ENCODE measurements at regions not wholly inside any gene's neighbourhood (a gene's known extent, or its start where the extent isn't known, plus 50 kb on each side); places are given as distances from the start of the nearest gene placed in this dataset.
"Not testable (repeated sequence)": the region's sequence is repeated elsewhere in the genome, so short reads cannot be mapped to it uniquely, and the experiment has no call there.

DNA sequence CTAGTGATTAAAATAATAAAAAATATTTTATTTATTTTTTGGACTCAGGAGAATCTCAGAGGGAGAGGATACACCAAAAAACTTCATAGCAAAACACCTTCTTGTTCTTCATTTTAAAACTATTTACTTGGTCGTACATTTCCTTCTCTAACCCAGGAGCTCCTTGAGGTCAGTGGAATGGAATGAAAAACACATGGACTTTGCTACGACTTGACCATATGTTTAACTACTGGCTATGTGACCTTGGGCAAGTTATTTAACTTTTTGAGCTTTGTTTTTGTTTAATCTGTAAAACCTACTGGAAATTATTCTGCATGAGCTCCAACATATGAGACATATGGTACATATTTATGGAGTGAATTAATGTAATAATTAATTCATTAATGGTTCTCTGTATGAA, 1005.5 kb upstream of the CITED2 start:
- Histone ChIP-seq H3K36me3 (ENCODE audit: control insufficient read depth in 5 of 5, insufficient read depth in 5 of 5, low read length in 5 of 5) (no peaks in the 10 kb centered on the region), H3K27me3 (ENCODE audit: control insufficient read depth in 5 of 5, insufficient read depth in 4 of 5, low read length in 5 of 5) (no peaks in the 10 kb centered on the region), H3K4me3 (ENCODE audit: low read depth in 1 of 5, low read length in 5 of 5) (no peak overlapping the region), H3K27ac (ENCODE audit: low read depth, low read length) (no peak overlapping the region), H3K9me3 (ENCODE audit: control insufficient read depth in 5 of 5, low read length in 5 of 5) (no peaks in the 10 kb centered on the region), H3K4me1 (ENCODE audit: control insufficient read depth in 5 of 5, insufficient read depth in 5 of 5, low read length in 5 of 5) (no peaks in the 10 kb centered on the region), H3K9ac (ENCODE audit: low read length in 5 of 5) (no peak overlapping the region)

DNA sequence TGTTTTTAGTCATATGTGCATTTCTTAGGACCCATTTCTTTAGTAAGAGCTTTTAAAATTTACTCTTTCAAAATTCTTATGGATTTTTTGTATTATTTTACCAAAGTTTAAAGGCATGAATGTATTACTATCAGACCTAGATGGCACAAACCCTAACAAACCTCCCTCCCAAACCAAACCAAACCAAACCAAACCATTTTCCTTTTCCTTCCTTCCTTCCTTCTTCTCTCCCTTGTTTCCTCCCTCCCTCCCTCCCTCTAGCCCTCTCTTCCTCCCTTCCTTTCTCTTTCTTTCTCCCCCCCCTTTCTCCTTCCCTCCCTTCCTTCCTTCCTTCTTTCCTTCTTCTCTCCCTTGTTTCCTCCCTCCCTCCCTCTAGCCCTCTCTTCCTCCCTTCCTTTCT, 1001.8 kb upstream of the CITED2 start:
- no peaks in the 10 kb centered on the region for H3K27me3 ChIP-seq (ENCODE audit: control insufficient read depth in 5 of 5, insufficient read depth in 4 of 5, low read length in 5 of 5)
- H3K9ac ChIP-seq (ENCODE audit: low read length in 5 of 5) = no peak overlapping the region
- H3K36me3 ChIP-seq (ENCODE audit: control insufficient read depth in 5 of 5, insufficient read depth in 5 of 5, low read length in 5 of 5) = no peaks in the 10 kb centered on the region
- H3K4me1 ChIP-seq (ENCODE audit: control insufficient read depth in 5 of 5, insufficient read depth in 5 of 5, low read length in 5 of 5) = no peaks in the 10 kb centered on the region
- H3K4me3 ChIP-seq (ENCODE audit: low read depth in 1 of 5, low read length in 5 of 5) = no peak overlapping the region
- H3K27ac ChIP-seq (ENCODE audit: low read depth, low read length) = no peak overlapping the region
- no peaks in the 10 kb centered on the region for H3K9me3 ChIP-seq (ENCODE audit: control insufficient read depth in 5 of 5, low read length in 5 of 5)

DNA sequence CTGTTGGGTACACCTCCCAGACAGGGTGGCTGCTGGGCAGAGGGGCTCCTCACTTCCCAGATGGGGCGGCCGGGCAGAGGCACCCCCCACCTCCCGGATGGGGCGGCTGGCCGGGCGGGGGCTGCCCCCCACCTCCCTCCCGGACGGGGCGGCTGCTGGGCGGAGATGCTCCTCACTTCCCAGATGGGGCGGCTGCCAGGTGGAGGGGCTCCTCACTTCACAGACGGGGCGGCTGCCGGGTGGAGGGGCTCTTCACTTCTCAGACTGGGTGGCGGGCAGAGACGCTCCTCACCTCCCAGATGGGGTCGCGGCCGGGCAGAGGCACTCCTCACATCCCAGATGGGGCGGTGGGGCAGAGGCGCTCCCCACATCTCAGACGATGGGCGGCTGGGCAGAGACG, 999.3 kb upstream of the CITED2 start:
- not testable (repeated sequence) for H3K36me3 ChIP-seq (ENCODE audit: control insufficient read depth in 5 of 5, insufficient read depth in 5 of 5, low read length in 5 of 5); H3K27ac ChIP-seq (ENCODE audit: low read depth, low read length); H3K4me1 ChIP-seq (ENCODE audit: control insufficient read depth in 5 of 5, insufficient read depth in 5 of 5, low read length in 5 of 5); H3K4me3 ChIP-seq (ENCODE audit: low read depth in 1 of 5, low read length in 5 of 5); H3K27me3 ChIP-seq (ENCODE audit: control insufficient read depth in 5 of 5, insufficient read depth in 4 of 5, low read length in 5 of 5); H3K9me3 ChIP-seq (ENCODE audit: control insufficient read depth in 5 of 5, low read length in 5 of 5); H3K9ac ChIP-seq (ENCODE audit: low read length in 5 of 5)

DNA sequence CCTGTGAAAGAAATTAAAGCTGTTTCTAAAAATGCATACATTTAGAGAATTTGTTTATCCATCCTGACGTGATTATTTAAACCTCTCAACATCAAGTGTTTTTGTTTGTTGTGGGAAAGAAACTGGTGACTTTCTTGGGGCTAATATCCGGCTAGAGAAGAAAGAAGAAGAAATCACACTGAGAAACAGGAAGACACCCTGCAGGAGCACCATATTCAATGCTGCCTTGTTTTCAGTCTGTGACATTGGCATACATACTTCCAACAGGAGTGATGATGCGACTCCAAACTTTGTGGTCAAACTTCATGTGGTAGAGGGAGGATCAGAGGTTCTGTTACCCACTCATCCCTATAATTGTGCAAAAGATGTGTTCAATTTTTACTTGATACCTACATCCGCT, 997.6 kb upstream of the CITED2 start:
- Histone ChIP-seq H3K27me3 (ENCODE audit: control insufficient read depth in 5 of 5, insufficient read depth in 4 of 5, low read length in 5 of 5) (no peaks in the 10 kb centered on the region), H3K9me3 (ENCODE audit: control insufficient read depth in 5 of 5, low read length in 5 of 5) (no peaks in the 10 kb centered on the region), H3K27ac (ENCODE audit: low read depth, low read length) (no peak overlapping the region), H3K9ac (ENCODE audit: low read length in 5 of 5) (no peak overlapping the region), H3K4me1 (ENCODE audit: control insufficient read depth in 5 of 5, insufficient read depth in 5 of 5, low read length in 5 of 5) (no peaks in the 10 kb centered on the region), H3K4me3 (ENCODE audit: low read depth in 1 of 5, low read length in 5 of 5) (no peak overlapping the region), H3K36me3 (ENCODE audit: control insufficient read depth in 5 of 5, insufficient read depth in 5 of 5, low read length in 5 of 5) (no peaks in the 10 kb centered on the region)

DNA sequence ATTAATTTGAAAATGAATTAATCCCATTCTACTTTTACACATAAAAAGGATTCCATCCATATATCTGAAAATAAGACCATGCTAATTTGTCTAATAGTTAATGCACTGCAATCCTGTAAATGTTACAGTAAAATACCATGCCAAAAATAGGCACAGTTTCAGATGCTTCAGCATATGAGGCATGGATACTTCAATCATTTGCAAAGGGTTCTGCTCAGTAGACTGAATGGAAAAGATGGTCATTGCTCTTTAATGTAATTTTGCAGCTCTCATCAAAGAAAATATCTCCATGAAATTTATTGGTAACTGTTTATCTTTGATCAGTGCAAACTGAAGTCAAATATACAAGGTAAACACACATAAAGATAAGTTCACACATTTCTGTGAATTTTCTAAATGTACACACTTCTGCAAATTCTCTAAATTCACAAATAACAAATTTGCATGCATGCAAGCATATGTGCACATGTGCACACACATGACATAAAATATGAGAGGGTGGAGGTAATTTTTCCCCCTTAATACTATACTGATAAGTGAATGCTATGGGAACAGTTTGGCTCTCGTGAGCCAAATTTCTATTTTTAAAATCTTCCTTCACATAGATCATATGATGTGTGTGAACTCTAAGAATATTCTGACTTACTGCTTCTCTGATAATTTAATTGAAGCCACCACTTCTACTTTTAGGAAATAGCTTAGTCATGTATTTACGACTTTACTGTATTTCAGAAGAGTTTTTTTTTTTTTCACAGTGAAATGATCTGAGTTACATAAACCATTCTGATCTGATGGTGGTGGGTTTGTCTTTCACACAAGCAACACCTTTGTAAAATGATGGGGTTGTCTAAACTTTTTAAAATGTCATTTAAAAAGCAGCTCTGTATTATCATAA, 996.8 kb upstream of the CITED2 start:
- H3K27me3 ChIP-seq (ENCODE audit: control insufficient read depth in 5 of 5, insufficient read depth in 4 of 5, low read length in 5 of 5) = no peaks in the 10 kb centered on the region
- H3K9me3 ChIP-seq (ENCODE audit: control insufficient read depth in 5 of 5, low read length in 5 of 5) = no peaks in the 10 kb centered on the region
- H3K36me3 ChIP-seq (ENCODE audit: control insufficient read depth in 5 of 5, insufficient read depth in 5 of 5, low read length in 5 of 5) = no peaks in the 10 kb centered on the region
- no peak overlapping the region for H3K27ac ChIP-seq (ENCODE audit: low read depth, low read length)
- H3K9ac ChIP-seq (ENCODE audit: low read length in 5 of 5) = no peak overlapping the region
- H3K4me3 ChIP-seq (ENCODE audit: low read depth in 1 of 5, low read length in 5 of 5) = no peak overlapping the region
- no peaks in the 10 kb centered on the region for H3K4me1 ChIP-seq (ENCODE audit: control insufficient read depth in 5 of 5, insufficient read depth in 5 of 5, low read length in 5 of 5)

DNA sequence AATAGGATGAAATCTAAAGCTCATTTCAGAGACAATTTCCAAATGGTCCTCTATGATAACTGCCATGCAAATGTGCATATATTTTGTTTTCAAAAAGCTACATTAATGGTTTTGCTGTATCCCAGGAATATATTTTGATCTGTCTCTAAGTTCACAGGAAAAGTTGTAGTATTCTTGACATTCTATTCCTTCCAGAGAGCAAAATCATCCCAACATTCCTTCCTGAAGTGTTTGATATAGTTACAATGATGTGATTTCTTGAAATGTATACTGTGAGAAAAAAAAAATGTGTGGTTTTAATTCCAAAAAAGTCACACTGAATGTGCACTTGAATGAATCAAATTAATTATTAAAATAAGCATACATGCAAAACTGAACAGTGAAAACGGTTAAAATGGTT, 996.0 kb upstream of the CITED2 start:
- Histone ChIP-seq H3K9me3 (ENCODE audit: control insufficient read depth in 5 of 5, low read length in 5 of 5) (no peaks in the 10 kb centered on the region), H3K4me3 (ENCODE audit: low read depth in 1 of 5, low read length in 5 of 5) (no peak overlapping the region), H3K4me1 (ENCODE audit: control insufficient read depth in 5 of 5, insufficient read depth in 5 of 5, low read length in 5 of 5) (no peaks in the 10 kb centered on the region), H3K36me3 (ENCODE audit: control insufficient read depth in 5 of 5, insufficient read depth in 5 of 5, low read length in 5 of 5) (no peaks in the 10 kb centered on the region), H3K27me3 (ENCODE audit: control insufficient read depth in 5 of 5, insufficient read depth in 4 of 5, low read length in 5 of 5) (no peaks in the 10 kb centered on the region), H3K9ac (ENCODE audit: low read length in 5 of 5) (no peak overlapping the region), H3K27ac (ENCODE audit: low read depth, low read length) (no peak overlapping the region)

DNA sequence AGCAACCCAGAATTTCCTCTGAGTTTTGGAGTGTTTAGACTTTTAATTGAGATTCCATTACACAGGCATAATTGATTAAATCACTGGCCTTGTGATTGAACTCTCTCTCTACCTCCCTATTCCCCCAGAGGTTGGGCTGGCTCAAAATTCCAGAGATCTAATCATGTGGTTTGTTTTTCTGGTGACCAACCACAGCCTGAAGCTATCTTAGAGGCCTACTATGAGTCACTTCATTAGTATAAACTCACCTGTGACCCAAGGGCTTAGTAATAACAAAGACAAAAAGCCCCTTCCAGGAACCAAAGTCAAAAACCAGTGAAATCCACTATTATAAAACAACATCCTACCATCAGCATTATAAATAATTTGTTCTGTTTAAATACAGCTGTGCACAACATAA, 992.5 kb upstream of the CITED2 start:
- Histone ChIP-seq H3K9me3 (ENCODE audit: control insufficient read depth in 5 of 5, low read length in 5 of 5) (peaks cover 0 to 12% (median 7%) of the 10 kb centered on the region in 5 donors), H3K36me3 (ENCODE audit: control insufficient read depth in 5 of 5, insufficient read depth in 5 of 5, low read length in 5 of 5) (no peaks in the 10 kb centered on the region), H3K27ac (ENCODE audit: low read depth, low read length) (no peak overlapping the region), H3K4me1 (ENCODE audit: control insufficient read depth in 5 of 5, insufficient read depth in 5 of 5, low read length in 5 of 5) (no peaks in the 10 kb centered on the region), H3K4me3 (ENCODE audit: low read depth in 1 of 5, low read length in 5 of 5) (no peak overlapping the region), H3K27me3 (ENCODE audit: control insufficient read depth in 5 of 5, insufficient read depth in 4 of 5, low read length in 5 of 5) (no peaks in the 10 kb centered on the region), H3K9ac (ENCODE audit: low read length in 5 of 5) (no peak overlapping the region)

DNA sequence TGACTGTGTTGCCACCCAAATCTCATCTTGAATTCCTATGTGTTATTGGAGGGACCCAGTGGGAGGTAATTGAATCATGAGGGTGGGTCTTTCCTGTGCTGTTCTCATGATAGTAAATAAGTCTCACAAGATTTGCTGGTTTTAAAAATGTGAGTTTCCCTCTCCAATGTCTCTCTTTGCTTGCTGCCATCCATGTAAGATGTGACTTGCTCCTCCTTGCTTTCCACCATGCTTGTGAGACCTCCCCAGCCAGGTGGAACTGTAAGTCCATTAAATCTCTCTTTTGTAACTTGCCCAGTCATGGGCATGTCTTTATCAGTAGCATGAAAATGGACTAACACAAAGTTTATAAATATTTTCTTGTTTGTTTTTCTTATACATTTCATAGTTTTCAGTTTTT, 990.5 kb upstream of the CITED2 start:
- Histone ChIP-seq H3K27ac (ENCODE audit: low read depth, low read length) (no peak overlapping the region), H3K9me3 (ENCODE audit: control insufficient read depth in 5 of 5, low read length in 5 of 5) (peaks cover 0 to 12% (median 7%) of the 10 kb centered on the region in 5 donors), H3K27me3 (ENCODE audit: control insufficient read depth in 5 of 5, insufficient read depth in 4 of 5, low read length in 5 of 5) (no peaks in the 10 kb centered on the region), H3K4me1 (ENCODE audit: control insufficient read depth in 5 of 5, insufficient read depth in 5 of 5, low read length in 5 of 5) (no peaks in the 10 kb centered on the region), H3K9ac (ENCODE audit: low read length in 5 of 5) (no peak overlapping the region), H3K4me3 (ENCODE audit: low read depth in 1 of 5, low read length in 5 of 5) (no peak overlapping the region), H3K36me3 (ENCODE audit: control insufficient read depth in 5 of 5, insufficient read depth in 5 of 5, low read length in 5 of 5) (no peaks in the 10 kb centered on the region)

DNA sequence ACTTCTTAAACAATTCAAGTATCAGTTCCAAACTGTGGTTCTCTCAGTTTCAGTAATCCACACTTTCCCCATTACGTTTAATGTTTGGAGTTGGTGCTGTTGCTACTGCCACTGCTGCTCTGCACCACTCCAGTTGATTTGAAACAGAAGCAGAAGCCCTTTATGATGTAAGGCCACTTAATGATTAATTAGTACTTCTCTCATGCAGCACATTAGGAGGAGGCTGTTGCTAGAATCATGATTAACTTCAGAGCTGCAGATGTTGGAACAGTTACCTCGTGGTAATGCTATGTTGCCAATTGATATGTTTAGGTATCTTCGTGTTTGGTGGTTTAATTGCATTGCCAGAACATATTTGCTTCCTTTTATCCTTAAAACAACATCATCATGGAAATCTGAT, 986.2 kb upstream of the CITED2 start:
- Histone ChIP-seq H3K36me3 (ENCODE audit: control insufficient read depth in 5 of 5, insufficient read depth in 5 of 5, low read length in 5 of 5) (no peaks in the 10 kb centered on the region), H3K4me3 (ENCODE audit: low read depth in 1 of 5, low read length in 5 of 5) (no peak overlapping the region), H3K4me1 (ENCODE audit: control insufficient read depth in 5 of 5, insufficient read depth in 5 of 5, low read length in 5 of 5) (no peaks in the 10 kb centered on the region), H3K9ac (ENCODE audit: low read length in 5 of 5) (no peak overlapping the region), H3K27ac (ENCODE audit: low read depth, low read length) (no peak overlapping the region), H3K9me3 (ENCODE audit: control insufficient read depth in 5 of 5, low read length in 5 of 5) (peaks cover 0 to 12% (median 7%) of the 10 kb centered on the region in 5 donors), H3K27me3 (ENCODE audit: control insufficient read depth in 5 of 5, insufficient read depth in 4 of 5, low read length in 5 of 5) (no peaks in the 10 kb centered on the region)

DNA sequence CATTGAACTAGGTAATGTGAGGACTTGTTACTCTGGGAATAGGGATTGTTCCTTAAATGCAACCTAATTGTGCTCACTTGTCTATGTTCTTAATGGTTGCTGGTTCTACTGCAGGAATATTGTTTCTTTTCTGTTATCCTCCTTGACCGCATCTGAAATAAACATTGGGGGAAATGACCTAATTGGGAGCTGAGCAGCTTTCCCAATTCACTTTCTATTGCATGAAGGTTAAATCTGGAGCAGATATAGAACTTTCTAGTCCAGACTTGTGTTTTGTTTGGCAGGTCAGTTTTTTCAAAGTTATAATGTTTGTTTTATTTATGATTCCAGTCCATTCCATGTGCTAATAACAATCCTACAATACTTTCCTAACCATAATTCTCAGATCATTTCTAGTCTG, 981.0 kb upstream of the CITED2 start:
- Histone ChIP-seq H3K27ac (ENCODE audit: low read depth, low read length) (no peak overlapping the region), H3K9me3 (ENCODE audit: control insufficient read depth in 5 of 5, low read length in 5 of 5) (no peaks in the 10 kb centered on the region), H3K9ac (ENCODE audit: low read length in 5 of 5) (no peak overlapping the region), H3K4me1 (ENCODE audit: control insufficient read depth in 5 of 5, insufficient read depth in 5 of 5, low read length in 5 of 5) (no peaks in the 10 kb centered on the region), H3K36me3 (ENCODE audit: control insufficient read depth in 5 of 5, insufficient read depth in 5 of 5, low read length in 5 of 5) (no peaks in the 10 kb centered on the region), H3K4me3 (ENCODE audit: low read depth in 1 of 5, low read length in 5 of 5) (no peak overlapping the region), H3K27me3 (ENCODE audit: control insufficient read depth in 5 of 5, insufficient read depth in 4 of 5, low read length in 5 of 5) (no peaks in the 10 kb centered on the region)
